ENCODE measurements at regions not wholly inside any gene's neighbourhood (a gene's known extent, or its start where the extent isn't known, plus 50 kb on each side); places are given as distances from the start of the nearest gene placed in this dataset.

DNA sequence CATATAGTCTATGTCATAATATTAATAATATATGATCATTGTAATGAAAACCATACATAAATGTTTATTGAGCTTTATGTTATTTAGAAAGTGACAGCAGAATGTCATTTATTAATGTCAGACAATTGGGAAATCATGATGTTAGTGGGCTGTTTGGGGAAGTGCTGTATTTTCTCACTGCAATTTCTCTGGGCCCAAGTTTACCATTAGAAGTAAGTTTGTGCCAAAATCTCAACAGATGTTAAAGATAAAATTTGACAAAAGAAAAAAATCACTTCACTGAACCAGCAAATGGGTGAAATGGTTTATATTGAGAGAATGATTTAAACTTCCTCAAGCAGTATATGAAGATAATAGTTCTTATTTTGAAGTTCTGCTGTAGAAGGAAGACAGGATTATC, 433.2 kb upstream of the SMARCA2 start:
- H3K4me2 ChIP-seq = no peak overlapping the region
- no peaks in the 10 kb centered on the region for H3K36me3 ChIP-seq (ENCODE audit: insufficient read depth)
- no peak overlapping the region for H3K27ac ChIP-seq (ENCODE audit: low read depth)
- H3K4me1 ChIP-seq (ENCODE audit: insufficient read depth) = no peaks in the 10 kb centered on the region
- DNase-seq (ENCODE audit: low spot score) = no peak
- no peaks in the 10 kb centered on the region for H3K79me2 ChIP-seq (replicated peaks; ENCODE audit: insufficient read depth)
- no peaks in the 10 kb centered on the region for H4K20me1 ChIP-seq (replicated peaks; ENCODE audit: insufficient read depth)
- Mint-ChIP-seq H3K9me3 (peaks cover 7% of the 10 kb centered on the region; the same call in 2 of the 3 replicates), H3K27me3 (ENCODE audit: insufficient read depth, low read depth, poor library complexity) (peaks cover 4% of the 10 kb centered on the region), H3K27ac (no peak overlapping the region), H3K36me3 (ENCODE audit: low read depth) (no peaks in the 10 kb centered on the region), H3K4me3 (no peak overlapping the region), H3K4me1 (no peaks in the 10 kb centered on the region)
- no peak for ATAC-seq
- H3K4me3 ChIP-seq = no peak overlapping the region
- TF ChIP-seq POLR2AphosphoS5 (IDR thresholded peaks at IDR 0.05; ENCODE audit: low read depth) (no peak), EZH2phosphoT487 (IDR thresholded peaks at IDR 0.05; ENCODE audit: unreplicated experiment) (no peak), ZNF462 (CRISPR knock-in tag; IDR thresholded peaks at IDR 0.05) (no peak), JUNB (IDR thresholded peaks at IDR 0.05; ENCODE audit: unreplicated experiment) (no peak), NANOG (IDR thresholded peaks at IDR 0.05; ENCODE audit: borderline replicate concordance) (no peak), CTCF (conservative IDR thresholded peaks at IDR 0.05; ENCODE audit: low read depth in 2 of 2) (no peak), ZNF114 (CRISPR knock-in tag; IDR thresholded peaks at IDR 0.05) (no peak), CREB1 (CRISPR knock-in tag; IDR thresholded peaks at IDR 0.05; ENCODE audit: low read depth) (no peak), STAT1 (IDR thresholded peaks at IDR 0.05; ENCODE audit: unreplicated experiment) (no peak), ZNF331 (CRISPR knock-in tag; IDR thresholded peaks at IDR 0.05; ENCODE audit: low read depth) (no peak)
- no peaks in the 10 kb centered on the region for H3K27me3 ChIP-seq (ENCODE audit: insufficient read depth)
- H3K9me2 ChIP-seq (ENCODE audit: insufficient read depth) = no peaks in the 10 kb centered on the region
- H3F3A ChIP-seq (replicated peaks; ENCODE audit: low read depth) = no peaks in the 10 kb centered on the region
- no peak overlapping the region for H2AFZ ChIP-seq

All from GM23338 (cell line).